ENCODE measurements at regions not wholly inside any gene's neighbourhood (a gene's known extent, or its start where the extent isn't known, plus 50 kb on each side); places are given as distances from the start of the nearest gene placed in this dataset.

DNA sequence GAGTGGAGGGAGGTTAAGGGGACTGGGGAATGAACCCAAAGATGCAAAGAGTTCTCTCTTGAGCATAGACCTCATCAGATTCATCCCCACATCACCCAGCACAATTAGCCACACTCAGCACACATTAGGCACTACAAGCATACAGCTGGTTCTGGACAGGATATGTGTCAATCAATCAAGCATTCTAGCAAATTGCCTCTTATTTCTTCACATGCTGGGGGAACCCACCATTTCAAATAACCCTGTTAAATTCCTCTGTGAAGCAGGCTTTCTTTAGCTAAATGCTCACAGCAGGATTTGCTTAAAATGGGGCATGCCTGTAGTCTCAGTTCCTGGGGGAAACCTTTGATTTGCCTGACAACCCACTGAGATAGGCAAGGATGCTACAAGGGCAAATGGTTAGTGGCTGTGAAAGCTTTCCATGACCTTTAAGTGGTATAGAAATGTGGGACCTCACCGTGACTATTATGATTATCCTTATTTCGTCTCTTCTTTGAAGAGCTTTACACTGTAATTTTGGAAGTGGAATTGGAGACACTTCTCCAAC lies 193.4 kb upstream of the ZMIZ1 start:
- TF ChIP-seq POLR2A (IDR thresholded peaks at IDR 0.05): no peak
- TF ChIP-seq, protein P1, sequence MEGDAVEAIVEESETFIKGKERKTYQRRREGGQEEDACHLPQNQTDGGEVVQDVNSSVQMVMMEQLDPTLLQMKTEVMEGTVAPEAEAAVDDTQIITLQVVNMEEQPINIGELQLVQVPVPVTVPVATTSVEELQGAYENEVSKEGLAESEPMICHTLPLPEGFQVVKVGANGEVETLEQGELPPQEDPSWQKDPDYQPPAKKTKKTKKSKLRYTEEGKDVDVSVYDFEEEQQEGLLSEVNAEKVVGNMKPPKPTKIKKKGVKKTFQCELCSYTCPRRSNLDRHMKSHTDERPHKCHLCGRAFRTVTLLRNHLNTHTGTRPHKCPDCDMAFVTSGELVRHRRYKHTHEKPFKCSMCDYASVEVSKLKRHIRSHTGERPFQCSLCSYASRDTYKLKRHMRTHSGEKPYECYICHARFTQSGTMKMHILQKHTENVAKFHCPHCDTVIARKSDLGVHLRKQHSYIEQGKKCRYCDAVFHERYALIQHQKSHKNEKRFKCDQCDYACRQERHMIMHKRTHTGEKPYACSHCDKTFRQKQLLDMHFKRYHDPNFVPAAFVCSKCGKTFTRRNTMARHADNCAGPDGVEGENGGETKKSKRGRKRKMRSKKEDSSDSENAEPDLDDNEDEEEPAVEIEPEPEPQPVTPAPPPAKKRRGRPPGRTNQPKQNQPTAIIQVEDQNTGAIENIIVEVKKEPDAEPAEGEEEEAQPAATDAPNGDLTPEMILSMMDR (IDR thresholded peaks at IDR 0.05): no peak

Measured in testis (tissue), 2 donors.